GM18517 (cell line): ENCODE measurements at regions not wholly inside any gene's neighbourhood (a gene's known extent, or its start where the extent isn't known, plus 50 kb on each side); places are given as distances from the start of the nearest gene placed in this dataset.

ENCODE experiments used
- ATAC-seq: cut with Tn5 transposase; IDR thresholded peaks from one replicate; pipeline ENCODE4 v1.9.1; 2021; ENCODE audit warnings: mild to moderate bottlenecking, moderate library complexity; ENCODE audit not compliant: unreplicated experiment

- ATAC-seq = no peak
Observed at GRCh38 chr2:120666433-120666832, 69.2 kb upstream of the GLI2 start.

GRCh38 chr2:120667981-120668380, 67.7 kb upstream of the GLI2 start:
- ATAC-seq = no peak

GRCh38 chr2:120669121-120669952, 66.3 kb upstream of the GLI2 start:
- no peak for ATAC-seq

- no peak for ATAC-seq
Observed at GRCh38 chr2:120669971-120670370, 65.7 kb upstream of the GLI2 start.

- no peak for ATAC-seq
Observed at GRCh38 chr2:120670371-120670770, 65.3 kb upstream of the GLI2 start.

- no peak for ATAC-seq
Observed at GRCh38 chr2:120670771-120671480, 64.7 kb upstream of the GLI2 start.

GRCh38 chr2:120672526-120673204, 63.0 kb upstream of the GLI2 start:
- ATAC-seq = no peak

- no peak for ATAC-seq
Observed at GRCh38 chr2:120673205-120673550, 62.5 kb upstream of the GLI2 start.

GRCh38 chr2:120673571-120674061, 62.1 kb upstream of the GLI2 start:
- no peak for ATAC-seq

GRCh38 chr2:120674246-120675170, 61.2 kb upstream of the GLI2 start:
- no peak for ATAC-seq

- no peak for ATAC-seq
Observed at GRCh38 chr2:120675460-120676130, 60.1 kb upstream of the GLI2 start.

GRCh38 chr2:120677221-120677620, 58.4 kb upstream of the GLI2 start:
- ATAC-seq = no peak

- ATAC-seq = no peak
Observed at GRCh38 chr2:120677696-120678247, 57.9 kb upstream of the GLI2 start.

GRCh38 chr2:120678251-120678650, 57.4 kb upstream of the GLI2 start:
- no peak for ATAC-seq

- no peak for ATAC-seq
Observed at GRCh38 chr2:120678926-120679325, 56.7 kb upstream of the GLI2 start.

- ATAC-seq = no peak
Observed at GRCh38 chr2:120679526-120679925, 56.1 kb upstream of the GLI2 start.

- ATAC-seq = peak; percentile 53
Observed at GRCh38 chr2:120680136-120680761, 55.4 kb upstream of the GLI2 start.

- ATAC-seq = no peak
Observed at GRCh38 chr2:120681181-120681580, 54.5 kb upstream of the GLI2 start.

GRCh38 chr2:120681696-120682288, 53.9 kb upstream of the GLI2 start:
- ATAC-seq = no peak
